DMS153 treated with DMSO at 0.1 percent for 48 hours (cell line): ENCODE measurements at regions not wholly inside any gene's neighbourhood (a gene's known extent, or its start where the extent isn't known, plus 50 kb on each side); places are given as distances from the start of the nearest gene placed in this dataset.
"Not testable (repeated sequence)": the region's sequence is repeated elsewhere in the genome, so short reads cannot be mapped to it uniquely, and the experiment has no call there.

Source experiments
- DNase-seq: peaks from one replicate; lab custom pipeline; 2025; ENCODE audit not compliant: unreplicated experiment; lab: John Stamatoyannopoulos, UW

DNA sequence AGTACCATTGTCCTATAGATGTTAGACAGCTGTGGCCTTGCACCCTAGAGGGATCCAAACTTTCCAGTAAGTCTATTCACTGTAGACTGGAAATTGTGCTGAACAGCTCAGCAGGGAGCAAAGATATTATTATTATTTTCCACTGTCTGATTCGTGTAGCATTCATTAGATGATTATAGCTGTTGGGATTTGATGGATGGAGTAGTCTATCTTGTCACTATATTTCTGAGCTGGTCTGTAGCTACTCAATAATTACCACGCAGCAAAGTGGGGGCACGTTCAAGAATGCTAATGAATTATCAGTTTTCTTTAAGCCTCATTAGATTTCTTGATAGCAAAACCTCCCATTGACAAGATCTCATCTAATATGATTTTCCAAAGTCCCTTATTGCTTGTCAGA lies 113.2 kb downstream of the RTP4 start:
- no peak for DNase-seq

- not testable (repeated sequence) for DNase-seq
Measured at GRCh38 chr3:187475613-187476012, 107.4 kb downstream of the RTP4 start.

DNA sequence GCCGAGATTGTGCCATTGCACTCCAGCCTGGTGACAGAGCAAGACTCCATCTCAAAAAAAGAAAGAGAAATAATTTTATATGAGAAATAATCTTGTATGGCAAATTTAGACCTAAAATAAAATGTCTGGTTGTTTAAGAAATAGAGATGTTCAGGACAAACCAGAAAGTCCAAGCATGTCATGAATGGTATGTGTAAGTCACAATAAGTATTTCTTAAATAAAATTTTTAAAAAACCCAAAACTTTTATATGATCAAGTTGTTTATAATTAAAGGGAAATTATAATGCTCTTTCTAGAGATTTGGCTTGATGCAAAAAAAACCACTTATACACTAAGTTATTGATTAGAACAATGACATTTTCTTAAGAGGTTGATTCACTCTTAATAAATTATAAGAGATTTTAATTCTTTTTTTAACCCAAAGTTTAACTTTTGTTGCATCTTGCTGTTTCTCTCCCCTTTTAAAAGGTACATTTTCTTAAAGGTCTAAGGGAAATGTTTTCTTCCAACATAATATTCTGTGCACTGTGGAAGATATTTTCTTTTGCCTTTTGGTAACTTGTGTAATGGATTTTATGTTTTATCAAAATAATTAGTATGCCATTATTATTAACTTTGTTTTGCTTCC lies 105.7 kb downstream of the RTP4 start:
- no peak for DNase-seq

- DNase-seq: not testable (repeated sequence)
Measured at GRCh38 chr3:187466306-187466705, 98.1 kb downstream of the RTP4 start.

GRCh38 chr3:187465503-187465902 lies 97.3 kb downstream of the RTP4 start:
- DNase-seq: no peak

GRCh38 chr3:187464682-187465081 lies 96.5 kb downstream of the RTP4 start:
- DNase-seq: no peak

DNA sequence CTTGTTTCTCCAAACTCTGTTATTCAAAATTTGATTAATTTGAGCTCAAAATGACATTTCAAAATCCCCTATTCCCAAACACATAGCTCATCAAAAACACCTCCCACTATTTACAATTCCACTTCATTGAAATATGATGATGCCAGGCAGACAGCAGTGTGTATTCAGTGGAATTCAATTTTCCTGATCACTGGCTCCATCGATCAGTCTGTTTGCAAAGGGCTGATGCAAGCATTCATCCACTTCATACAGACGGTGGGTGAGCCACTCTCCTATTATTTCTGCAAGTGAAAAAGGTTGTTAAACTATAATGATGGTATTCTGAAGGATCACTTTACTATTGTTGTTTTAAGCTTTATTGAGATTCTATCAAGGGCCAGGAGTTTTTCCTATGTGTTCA lies 90.7 kb downstream of the RTP4 start:
- no peak for DNase-seq

- DNase-seq: no peak
Measured at GRCh38 chr3:187458383-187458782, 90.2 kb downstream of the RTP4 start.

GRCh38 chr3:187456250-187456649 lies 88.1 kb downstream of the RTP4 start:
- no peak for DNase-seq

DNA sequence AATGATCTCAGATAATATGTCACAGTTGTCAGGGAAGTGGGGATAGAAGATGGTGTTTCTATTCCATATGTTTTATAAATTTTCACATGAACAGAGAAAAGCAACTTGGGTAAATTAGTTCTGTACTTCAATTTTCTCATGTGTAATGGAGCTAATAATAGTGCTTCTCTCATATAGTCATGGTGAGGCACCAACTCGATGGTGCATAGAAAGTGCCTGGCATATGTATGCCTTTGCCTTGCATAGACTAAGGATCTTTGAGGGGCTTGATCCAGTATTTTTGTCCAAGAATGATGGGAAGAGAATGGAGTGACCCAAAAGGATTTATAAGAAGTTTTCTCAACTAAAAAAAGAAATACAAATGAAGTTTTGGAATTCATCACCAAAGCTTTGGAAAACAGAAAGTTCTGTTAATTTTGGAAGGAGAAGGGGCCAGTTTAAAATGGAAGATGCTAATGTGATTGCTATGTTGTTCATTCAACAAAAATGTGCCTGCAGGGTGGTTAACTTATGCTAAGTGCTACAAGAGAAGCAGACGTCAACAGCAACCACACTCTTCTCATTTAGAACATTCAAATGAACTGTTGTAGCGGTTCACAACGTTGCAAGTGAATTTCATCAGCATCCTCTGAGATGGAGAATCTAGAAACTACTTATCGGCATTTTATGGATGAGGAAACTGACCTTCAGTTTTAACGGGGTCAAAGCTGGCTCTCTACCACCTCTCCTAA lies 86.1 kb downstream of the RTP4 start:
- no peak for DNase-seq

GRCh38 chr3:187450431-187451190 lies 82.4 kb downstream of the RTP4 start:
- DNase-seq: no peak

DNA sequence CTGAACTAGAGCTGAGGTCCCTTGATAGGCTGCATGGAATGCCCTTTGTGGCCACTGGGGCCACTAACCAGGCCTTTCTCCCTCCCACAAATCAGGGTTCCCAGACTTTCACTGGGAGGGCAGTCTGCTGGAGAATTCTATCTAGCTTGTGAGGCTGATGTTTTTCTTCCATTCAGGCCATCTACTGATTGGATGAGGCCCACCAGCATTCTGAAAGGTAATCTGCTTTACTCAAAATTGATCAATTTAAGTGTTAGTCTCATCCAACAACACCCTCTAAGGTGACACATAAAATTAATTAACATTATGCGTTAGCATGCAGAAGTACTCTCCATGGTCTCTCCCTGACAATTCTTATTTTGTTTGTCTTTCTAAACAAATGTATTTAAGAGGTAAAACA lies 80.5 kb downstream of the RTP4 start:
- DNase-seq: no peak

GRCh38 chr3:187447737-187448136 lies 79.6 kb downstream of the RTP4 start:
- DNase-seq: no peak

GRCh38 chr3:187445356-187445755 lies 77.2 kb downstream of the RTP4 start:
- no peak for DNase-seq

DNA sequence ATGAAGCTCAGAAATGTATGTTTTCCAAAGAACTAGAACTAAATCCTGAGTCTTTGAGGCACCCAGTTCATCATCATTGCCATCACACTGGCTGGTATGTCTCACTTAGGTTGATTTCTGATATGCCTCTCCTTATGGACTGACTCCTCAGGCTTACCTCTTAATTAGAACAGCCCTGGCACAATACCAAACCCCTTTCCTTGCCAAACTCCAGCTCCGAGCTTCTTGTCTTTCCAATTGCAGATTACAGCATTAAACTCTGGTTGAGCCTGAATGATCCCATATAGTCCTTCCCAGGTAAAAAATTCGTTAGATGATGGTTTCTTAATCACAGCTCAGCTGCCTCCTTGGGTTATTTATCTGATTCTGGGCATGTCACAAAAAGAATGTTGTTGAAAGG lies 66.3 kb downstream of the RTP4 start:
- no peak for DNase-seq

- DNase-seq: no peak
Measured at GRCh38 chr3:187430576-187430975, 62.4 kb downstream of the RTP4 start.
